CD4-positive, alpha-beta memory T cell (primary cell): ENCODE measurements at regions not wholly inside any gene's neighbourhood (a gene's known extent, or its start where the extent isn't known, plus 50 kb on each side); places are given as distances from the start of the nearest gene placed in this dataset.

Experiments used
- CTCF ChIA-PET: fragments of 350-600 bp; sonication (Branson Sonifier 250); formaldehyde crosslinking; loops from one replicate; lab custom pipeline; 2021; ENCODE audit warnings: inconsistent platforms; ENCODE audit not compliant: partially characterized antibody; lab: Charles Lee
- POLR2A ChIA-PET: fragments of 350-600 bp; sonication (Branson Sonifier 250); formaldehyde crosslinking; loops from one replicate; lab custom pipeline; 2021; ENCODE audit not compliant: partially characterized antibody; lab: Charles Lee
- DNase-seq, 5 donors: peaks; one replicate each; pipeline versions ENCODE4 v3.0.0 to v3.0.0-alpha.2; 2020 to 2022; ENCODE audit warnings: mixed read lengths in 1 of 5
- H3K27ac ChIP-seq: one replicate; pipeline ENCODE4 v1.7.0; 2013; ENCODE audit warnings: low read depth, low read length
- H3K27me3 ChIP-seq: 2 replicates; pipeline ENCODE4 v1.7.0; 2013; ENCODE audit warnings: mild to moderate bottlenecking, low read length, moderate library complexity; ENCODE audit not compliant: insufficient read depth
- H3K36me3 ChIP-seq: 2 replicates; pipeline ENCODE4 v1.7.0; 2013; ENCODE audit warnings: mild to moderate bottlenecking, low read length, moderate library complexity; ENCODE audit not compliant: insufficient read depth
- H3K4me1 ChIP-seq: 2 replicates; pipeline ENCODE4 v1.7.0; 2013; ENCODE audit warnings: mild to moderate bottlenecking, low read length, moderate library complexity; ENCODE audit not compliant: insufficient read depth
- H3K4me3 ChIP-seq, 2 donors: one replicate each; pipeline ENCODE4 v1.7.0; 2013; ENCODE audit warnings: low read length in 2 of 2, mild to moderate bottlenecking in 1 of 2
- H3K9me3 ChIP-seq, 2 donors: one replicate each; pipeline ENCODE4 v1.7.0; 2013; ENCODE audit warnings: low read length in 2 of 2, control low read depth in 1 of 2; ENCODE audit not compliant: control insufficient read depth in 1 of 2
- H3K27ac Mint-ChIP-seq, 7 donors: one replicate each; pipeline ENCODE4 v1.8.0; 2020 to 2021; ENCODE audit warnings: mixed read lengths in 7 of 7, mild to moderate bottlenecking in 6 of 7, inconsistent platforms in 3 of 7, moderate library complexity in 3 of 7
- H3K27me3 Mint-ChIP-seq, 2 donors: one replicate each; pipeline ENCODE4 v1.8.0; 2020 to 2021; ENCODE audit warnings: mixed read lengths in 2 of 2
- H3K36me3 Mint-ChIP-seq, 2 donors: one replicate each; pipeline ENCODE4 v1.8.0; 2020 to 2021; ENCODE audit warnings: mixed read lengths in 2 of 2, inconsistent platforms in 1 of 2, mild to moderate bottlenecking in 1 of 2
- H3K4me1 Mint-ChIP-seq, 4 donors: one replicate each; pipeline ENCODE4 v1.8.0; 2020 to 2021; ENCODE audit warnings: mixed read lengths in 4 of 4, mild to moderate bottlenecking in 1 of 4
- H3K4me3 Mint-ChIP-seq, 8 donors: one replicate each; pipeline ENCODE4 v1.8.0; 2020 to 2021; ENCODE audit warnings: mixed read lengths in 8 of 8, mild to moderate bottlenecking in 7 of 8, moderate library complexity in 6 of 8, inconsistent platforms in 3 of 8
- H3K9me3 Mint-ChIP-seq, 8 donors: one replicate each; pipeline ENCODE4 v1.8.0; 2020 to 2021; ENCODE audit warnings: mixed read lengths in 8 of 8, mild to moderate bottlenecking in 5 of 8, inconsistent platforms in 3 of 8, moderate library complexity in 1 of 8
- intact Hi-C: fragments of 100-400 bp; cut with micrococcal nuclease; formaldehyde crosslinking; loops from one replicate; pipeline ENCODE4 v1.15.1; 2023

GRCh38 chr16:8178271-8178670, 412.0 kb downstream of the TMEM114 start:
- CTCF ChIA-PET = no interaction called here
- intact Hi-C loops = no loop called here

GRCh38 chr16:8175411-8175810, 414.9 kb downstream of the TMEM114 start:
- H3K4me3 Mint-ChIP-seq = no peak overlapping the region
- no peaks in the 10 kb centered on the region for H3K36me3 Mint-ChIP-seq
- Histone ChIP-seq H3K4me3 (no peak overlapping the region), H3K27ac (no peak overlapping the region), H3K9me3 (no peaks in the 10 kb centered on the region), H3K27me3 (no peaks in the 10 kb centered on the region), H3K4me1 (no peaks in the 10 kb centered on the region), H3K36me3 (no peaks in the 10 kb centered on the region)
- ChIA-PET POLR2A (no interaction called here), CTCF (no interaction called here)
- H3K27me3 Mint-ChIP-seq = peaks cover 0 to 2% of the 10 kb centered on the region in 2 donors
- H3K4me1 Mint-ChIP-seq = peaks cover 0 to 2% (median 0%) of the 10 kb centered on the region in 4 donors
- DNase-seq = no peak
- no peak overlapping the region for H3K27ac Mint-ChIP-seq
- H3K9me3 Mint-ChIP-seq = peaks cover 0 to 16% (median 7%) of the 10 kb centered on the region in 8 donors
- intact Hi-C loops = no loop called here

More at GRCh38 chr16:8178271-8178670, 412.0 kb downstream of the TMEM114 start:
- no peaks in the 10 kb centered on the region for H3K27me3 Mint-ChIP-seq
- H3K9me3 Mint-ChIP-seq = peaks cover 0 to 13% (median 3%) of the 10 kb centered on the region in 8 donors
- no peak overlapping the region for H3K27ac Mint-ChIP-seq
- Histone ChIP-seq H3K27ac (no peak overlapping the region), H3K4me3 (no peak overlapping the region), H3K27me3 (no peaks in the 10 kb centered on the region), H3K36me3 (no peaks in the 10 kb centered on the region), H3K9me3 (no peaks in the 10 kb centered on the region), H3K4me1 (no peaks in the 10 kb centered on the region)
- H3K4me1 Mint-ChIP-seq = no peaks in the 10 kb centered on the region
- no peaks in the 10 kb centered on the region for H3K36me3 Mint-ChIP-seq
- DNase-seq = no peak
- POLR2A ChIA-PET = no interaction called here
- no peak overlapping the region for H3K4me3 Mint-ChIP-seq

- H3K9me3 ChIP-seq = no peaks in the 10 kb centered on the region
- no peak for DNase-seq
- no peaks in the 10 kb centered on the region for H3K27me3 ChIP-seq
- H3K4me1 ChIP-seq = no peaks in the 10 kb centered on the region
- no peak overlapping the region for H3K4me3 Mint-ChIP-seq
- H3K4me3 ChIP-seq = no peak overlapping the region
- POLR2A ChIA-PET = no interaction called here
- H3K27ac Mint-ChIP-seq = no peak overlapping the region
- H3K27me3 Mint-ChIP-seq = peaks cover 0 to 2% of the 10 kb centered on the region in 2 donors
- peaks cover 0 to 2% (median 0%) of the 10 kb centered on the region in 4 donors for H3K4me1 Mint-ChIP-seq
- H3K9me3 Mint-ChIP-seq = peaks cover 0 to 18% (median 8%) of the 10 kb centered on the region in 8 donors
- intact Hi-C loops = no loop called here
- CTCF ChIA-PET = no interaction called here
- H3K27ac ChIP-seq = no peak overlapping the region
- H3K36me3 Mint-ChIP-seq = no peaks in the 10 kb centered on the region
- H3K36me3 ChIP-seq = no peaks in the 10 kb centered on the region
These were observed 417.1 kb downstream of the TMEM114 start for GRCh38 chr16:8173111-8173644.

- Mint-ChIP-seq H3K4me3 (no peak overlapping the region), H3K4me1 (peaks cover 0 to 2% (median 0%) of the 10 kb centered on the region in 4 donors), H3K27ac (no peak overlapping the region), H3K9me3 (peaks cover 0 to 18% (median 12%) of the 10 kb centered on the region in 8 donors), H3K27me3 (peaks cover 0 to 2% of the 10 kb centered on the region in 2 donors), H3K36me3 (no peaks in the 10 kb centered on the region)
- intact Hi-C loops = no loop called here
- Histone ChIP-seq H3K27ac (no peak overlapping the region), H3K36me3 (no peaks in the 10 kb centered on the region), H3K4me1 (no peaks in the 10 kb centered on the region), H3K9me3 (no peaks in the 10 kb centered on the region), H3K4me3 (no peak overlapping the region), H3K27me3 (no peaks in the 10 kb centered on the region)
- DNase-seq = no peak
- ChIA-PET POLR2A (no interaction called here), CTCF (no interaction called here)
These were observed 417.8 kb downstream of the TMEM114 start for GRCh38 chr16:8172551-8172950.

- no peaks in the 10 kb centered on the region for H3K4me1 ChIP-seq
- no peak overlapping the region for H3K4me3 Mint-ChIP-seq
- H3K9me3 Mint-ChIP-seq = peaks cover 0 to 20% (median 13%) of the 10 kb centered on the region in 8 donors
- H3K4me1 Mint-ChIP-seq = no peaks in the 10 kb centered on the region
- no peaks in the 10 kb centered on the region for H3K36me3 Mint-ChIP-seq
- no peaks in the 10 kb centered on the region for H3K9me3 ChIP-seq
- peaks cover 0 to 2% of the 10 kb centered on the region in 2 donors for H3K27me3 Mint-ChIP-seq
- ChIA-PET POLR2A (no interaction called here), CTCF (no interaction called here)
- no peak overlapping the region for H3K27ac ChIP-seq
- H3K4me3 ChIP-seq = no peak overlapping the region
- H3K27me3 ChIP-seq = no peaks in the 10 kb centered on the region
- intact Hi-C loops = no loop called here
- no peak overlapping the region for H3K27ac Mint-ChIP-seq
- no peaks in the 10 kb centered on the region for H3K36me3 ChIP-seq
- no peak for DNase-seq
These were observed 422.3 kb downstream of the TMEM114 start for GRCh38 chr16:8168016-8168415.

- Mint-ChIP-seq H3K27me3 (peaks cover 0 to 2% of the 10 kb centered on the region in 2 donors), H3K9me3 (peaks cover 0 to 24% (median 13%) of the 10 kb centered on the region in 8 donors), H3K27ac (no peak overlapping the region), H3K4me1 (no peaks in the 10 kb centered on the region), H3K4me3 (no peak overlapping the region), H3K36me3 (no peaks in the 10 kb centered on the region)
- no peaks in the 10 kb centered on the region for H3K36me3 ChIP-seq
- ChIA-PET CTCF (no interaction called here), POLR2A (no interaction called here)
- no peaks in the 10 kb centered on the region for H3K4me1 ChIP-seq
- intact Hi-C loops = no loop called here
- DNase-seq = no peak
- H3K27me3 ChIP-seq = no peaks in the 10 kb centered on the region
- H3K4me3 ChIP-seq = no peak overlapping the region
- H3K27ac ChIP-seq = no peak overlapping the region
- no peaks in the 10 kb centered on the region for H3K9me3 ChIP-seq
These were observed 422.9 kb downstream of the TMEM114 start for GRCh38 chr16:8167436-8167835.

GRCh38 chr16:8158051-8158450, 432.3 kb downstream of the TMEM114 start:
- Histone ChIP-seq H3K27me3 (no peaks in the 10 kb centered on the region), H3K4me1 (no peaks in the 10 kb centered on the region), H3K27ac (no peak overlapping the region), H3K4me3 (no peak overlapping the region), H3K9me3 (no peaks in the 10 kb centered on the region), H3K36me3 (no peaks in the 10 kb centered on the region)
- intact Hi-C loops = no loop called here
- ChIA-PET POLR2A (no interaction called here), CTCF (no interaction called here)
- no peak overlapping the region for H3K4me3 Mint-ChIP-seq
- H3K27ac Mint-ChIP-seq = no peak overlapping the region
- DNase-seq = no peak
- no peaks in the 10 kb centered on the region for H3K4me1 Mint-ChIP-seq
- H3K36me3 Mint-ChIP-seq = no peaks in the 10 kb centered on the region
- no peaks in the 10 kb centered on the region for H3K27me3 Mint-ChIP-seq
- peaks cover 6 to 35% (median 18%) of the 10 kb centered on the region in 8 donors for H3K9me3 Mint-ChIP-seq
